ENCODE measurements at regions not wholly inside any gene's neighbourhood (a gene's known extent, or its start where the extent isn't known, plus 50 kb on each side); places are given as distances from the start of the nearest gene placed in this dataset.
"Not testable (repeated sequence)": the region's sequence is repeated elsewhere in the genome, so short reads cannot be mapped to it uniquely, and the experiment has no call there.

- TF ChIP-seq, protein P1, sequence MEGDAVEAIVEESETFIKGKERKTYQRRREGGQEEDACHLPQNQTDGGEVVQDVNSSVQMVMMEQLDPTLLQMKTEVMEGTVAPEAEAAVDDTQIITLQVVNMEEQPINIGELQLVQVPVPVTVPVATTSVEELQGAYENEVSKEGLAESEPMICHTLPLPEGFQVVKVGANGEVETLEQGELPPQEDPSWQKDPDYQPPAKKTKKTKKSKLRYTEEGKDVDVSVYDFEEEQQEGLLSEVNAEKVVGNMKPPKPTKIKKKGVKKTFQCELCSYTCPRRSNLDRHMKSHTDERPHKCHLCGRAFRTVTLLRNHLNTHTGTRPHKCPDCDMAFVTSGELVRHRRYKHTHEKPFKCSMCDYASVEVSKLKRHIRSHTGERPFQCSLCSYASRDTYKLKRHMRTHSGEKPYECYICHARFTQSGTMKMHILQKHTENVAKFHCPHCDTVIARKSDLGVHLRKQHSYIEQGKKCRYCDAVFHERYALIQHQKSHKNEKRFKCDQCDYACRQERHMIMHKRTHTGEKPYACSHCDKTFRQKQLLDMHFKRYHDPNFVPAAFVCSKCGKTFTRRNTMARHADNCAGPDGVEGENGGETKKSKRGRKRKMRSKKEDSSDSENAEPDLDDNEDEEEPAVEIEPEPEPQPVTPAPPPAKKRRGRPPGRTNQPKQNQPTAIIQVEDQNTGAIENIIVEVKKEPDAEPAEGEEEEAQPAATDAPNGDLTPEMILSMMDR (conservative IDR thresholded peaks at IDR 0.05), result not testable (repeated sequence)
- TF ChIP-seq ZFX (IDR thresholded peaks at IDR 0.05), result not testable (repeated sequence)
These were observed 1646.8 kb downstream of the KHDRBS2 start for GRCh38 chr6:60639185-60639584.
